Occipital lobe (tissue), 1 donor: ENCODE measurements at regions not wholly inside any gene's neighbourhood (a gene's known extent, or its start where the extent isn't known, plus 50 kb on each side); places are given as distances from the start of the nearest gene placed in this dataset.
"Not testable (repeated sequence)": the region's sequence is repeated elsewhere in the genome, so short reads cannot be mapped to it uniquely, and the experiment has no call there.

Experiments used
- DNase-seq: peaks from one replicate; lab custom pipeline; 2025; lab: John Stamatoyannopoulos, UW

DNA sequence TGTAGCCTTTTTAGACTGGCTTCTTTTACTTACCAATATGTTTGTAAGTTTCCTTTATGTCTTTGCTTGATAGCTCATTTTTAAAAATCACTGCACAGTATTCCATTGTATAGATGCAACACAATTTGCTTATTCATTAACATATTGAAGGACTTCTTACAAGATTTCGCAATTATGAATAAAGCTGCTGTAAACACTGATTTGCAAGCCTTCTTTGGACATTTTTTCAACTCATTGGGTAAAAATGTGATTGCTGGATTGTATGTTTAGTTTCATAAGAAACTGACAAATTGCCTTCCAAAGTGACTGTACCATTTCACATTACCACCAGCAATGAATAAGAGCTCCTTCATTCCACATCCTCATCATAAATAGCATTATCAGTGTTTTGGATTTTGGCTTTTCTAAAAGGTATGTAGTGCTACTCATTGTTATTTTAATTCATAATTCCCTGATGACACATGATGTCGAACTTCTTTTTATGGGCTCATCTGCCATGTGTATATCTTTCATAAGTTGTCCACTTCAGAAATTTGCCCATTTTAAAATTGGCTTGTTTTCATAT lies 80.7 kb downstream of the TFAP2B start:
- no peak for DNase-seq

DNA sequence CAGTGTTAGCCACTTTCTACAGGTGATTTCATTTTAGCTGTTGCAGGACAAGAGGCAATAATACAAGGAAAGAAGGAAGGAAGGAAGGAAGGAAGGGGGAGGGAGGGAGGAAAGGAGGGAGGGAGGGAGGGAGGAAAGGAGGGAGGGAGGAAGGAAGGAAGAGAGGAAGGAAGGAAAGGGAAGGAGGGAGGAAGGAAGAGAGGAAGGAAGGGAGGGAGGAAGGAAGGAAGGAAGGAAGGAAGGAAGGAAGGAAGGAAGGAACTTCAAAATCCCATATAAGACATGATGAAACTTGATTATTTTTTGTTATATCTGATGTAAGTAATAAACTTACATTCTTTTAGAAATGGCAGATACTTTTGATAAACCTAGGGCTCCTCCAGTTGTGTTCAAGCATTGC lies 83.6 kb downstream of the TFAP2B start:
- DNase-seq: no peak

DNA sequence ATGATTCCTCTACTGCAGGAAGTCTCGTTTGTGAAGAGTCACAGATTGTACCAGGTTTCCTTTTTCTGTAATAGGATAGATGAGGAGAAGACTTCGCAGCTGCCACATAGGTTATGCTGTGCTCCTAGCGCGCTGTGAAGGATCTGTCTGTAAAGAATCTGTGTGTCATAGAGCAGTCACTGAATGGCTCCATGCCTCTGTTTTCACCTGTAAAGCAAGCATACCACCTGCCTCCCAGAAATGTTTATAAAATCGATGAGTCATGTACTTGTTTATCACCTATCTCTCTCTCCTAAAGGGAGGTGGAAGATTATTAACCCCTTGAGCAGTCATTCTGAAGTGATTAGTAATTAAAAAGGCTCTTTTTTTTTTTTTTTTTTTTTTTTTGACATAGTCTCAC lies 86.6 kb downstream of the TFAP2B start:
- no peak for DNase-seq

DNA sequence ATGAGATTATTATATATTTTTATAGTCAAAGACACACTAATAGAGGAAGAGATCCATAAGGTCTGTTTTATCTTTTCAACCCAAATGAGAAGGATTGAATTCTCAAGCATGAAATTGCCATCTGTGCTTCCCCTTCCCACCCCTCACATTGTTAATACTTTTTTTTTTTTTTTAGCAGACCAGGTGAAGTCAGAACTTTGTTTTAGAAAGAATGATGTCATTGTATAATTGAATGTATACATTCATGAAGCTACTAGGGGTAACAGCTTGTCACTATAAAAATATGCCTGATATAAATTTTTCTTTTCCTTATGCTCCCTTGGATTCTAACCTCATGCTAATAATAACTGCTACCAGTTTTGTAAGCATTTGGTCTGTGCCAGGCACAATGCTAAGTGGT lies 88.9 kb downstream of the TFAP2B start:
- no peak for DNase-seq

DNA sequence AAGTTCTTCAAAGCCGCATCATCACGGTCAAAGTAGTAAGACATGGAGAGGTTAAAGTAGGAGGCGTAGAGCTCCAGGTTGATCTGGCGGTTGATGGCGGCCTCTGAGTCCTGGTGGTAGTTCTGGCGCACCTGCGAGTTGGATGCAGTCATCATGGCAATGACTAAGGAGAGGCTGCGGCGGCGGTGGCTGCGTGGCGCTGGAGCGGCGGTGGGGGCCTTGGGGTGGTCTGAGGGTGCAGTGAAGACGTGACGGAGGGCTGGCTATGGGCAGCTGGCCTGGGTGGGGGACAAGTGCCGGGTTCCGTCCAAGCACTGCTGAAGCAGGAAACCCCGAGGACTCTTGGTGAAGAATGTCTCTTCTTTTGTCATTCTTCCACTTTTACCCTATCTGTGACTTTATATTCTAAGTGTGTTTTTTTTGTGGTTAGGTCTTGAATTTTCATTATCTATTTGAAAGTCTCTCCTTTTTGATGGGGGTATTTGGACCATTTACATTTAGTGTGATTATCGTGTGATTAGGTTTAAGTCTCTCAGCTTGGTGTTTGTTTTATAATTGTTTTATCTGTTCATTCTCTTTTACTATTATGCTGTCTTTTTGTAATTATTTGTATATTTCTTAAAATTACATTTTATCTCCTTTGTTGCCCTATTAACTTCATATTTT lies 94.6 kb downstream of the TFAP2B start:
- DNase-seq: no peak

DNA sequence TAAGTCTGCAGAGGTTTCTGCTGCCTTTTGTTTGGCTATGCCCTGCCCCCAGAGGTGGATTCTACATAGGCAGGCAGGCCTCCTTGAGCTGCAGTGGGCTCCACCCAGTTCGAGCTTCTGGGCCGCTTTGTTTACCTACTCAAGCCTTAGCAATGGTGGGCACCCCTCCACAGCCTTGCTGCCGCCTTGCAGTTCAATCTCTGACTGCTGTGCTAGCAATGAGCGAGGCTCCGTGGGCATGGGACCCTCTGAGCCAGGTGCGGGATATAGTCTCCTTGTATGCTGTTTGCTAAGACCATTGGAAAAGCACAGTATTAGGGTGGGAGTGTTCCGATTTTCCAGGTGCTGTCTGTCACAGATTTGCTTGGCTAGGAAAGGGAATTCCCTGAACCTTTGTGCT lies 102.7 kb downstream of the TFAP2B start:
- DNase-seq: not testable (repeated sequence)

DNA sequence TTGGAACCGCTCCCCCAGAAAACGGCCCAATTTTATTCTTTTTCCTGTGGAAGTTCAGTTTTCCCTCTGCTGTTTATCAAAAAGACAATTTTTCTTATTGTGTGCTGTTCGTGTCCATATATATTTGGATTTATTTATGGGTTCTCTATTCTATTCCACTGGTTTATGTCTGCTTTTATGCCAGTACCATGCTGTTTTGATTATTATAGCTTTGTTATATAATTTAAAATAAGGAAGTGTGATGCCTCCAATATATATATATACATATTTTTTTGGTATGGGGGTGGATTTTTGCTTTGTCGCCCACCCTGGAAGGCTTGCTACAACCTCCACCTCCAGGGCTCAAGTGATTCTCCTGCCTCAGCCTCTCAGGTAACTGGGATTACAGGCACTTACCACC lies 103.3 kb downstream of the TFAP2B start:
- no peak for DNase-seq

DNA sequence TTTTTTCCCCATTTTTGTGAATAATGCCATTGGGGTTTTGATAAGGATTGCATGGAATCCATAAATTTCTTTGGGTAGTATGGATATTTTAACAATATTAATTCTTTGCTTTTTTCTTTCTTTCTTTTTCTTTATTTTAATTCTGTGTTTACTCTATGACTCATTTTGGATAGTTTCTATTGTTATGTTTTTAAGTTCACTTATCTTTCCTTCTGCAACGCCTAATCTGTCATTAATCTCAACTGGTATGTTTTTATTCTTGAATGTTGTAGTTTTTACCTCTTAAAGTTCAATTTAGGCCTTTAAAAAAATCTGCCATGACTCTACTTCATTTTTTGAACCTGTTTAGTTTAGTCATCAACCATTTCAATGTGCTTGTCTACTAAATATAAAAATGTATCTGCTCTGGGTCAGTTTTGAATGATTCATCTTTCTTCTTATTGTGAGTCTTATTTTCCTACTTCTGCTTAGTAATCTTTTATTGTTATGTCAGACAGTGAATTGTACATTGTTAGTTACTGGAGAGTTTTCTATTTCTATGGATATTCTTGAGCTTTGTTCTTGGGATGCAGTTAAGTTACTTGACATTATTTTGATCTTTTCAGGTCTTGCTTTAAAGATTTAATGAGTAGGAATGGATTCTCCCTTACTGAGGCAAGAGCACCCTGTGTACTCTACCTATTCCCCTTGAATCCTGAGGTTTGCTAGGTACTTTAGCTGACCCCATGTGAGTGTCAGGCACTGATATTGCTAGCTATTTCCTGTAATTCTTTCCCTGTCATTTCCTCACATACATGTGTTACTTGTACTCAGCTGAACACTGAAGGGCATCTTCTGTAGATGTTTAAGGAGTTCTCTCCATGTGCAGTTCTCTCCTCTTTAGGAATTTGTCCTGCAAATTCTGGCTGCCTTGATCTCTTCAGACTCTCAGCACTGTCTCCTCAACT lies 104.2 kb downstream of the TFAP2B start:
- DNase-seq: no peak

DNA sequence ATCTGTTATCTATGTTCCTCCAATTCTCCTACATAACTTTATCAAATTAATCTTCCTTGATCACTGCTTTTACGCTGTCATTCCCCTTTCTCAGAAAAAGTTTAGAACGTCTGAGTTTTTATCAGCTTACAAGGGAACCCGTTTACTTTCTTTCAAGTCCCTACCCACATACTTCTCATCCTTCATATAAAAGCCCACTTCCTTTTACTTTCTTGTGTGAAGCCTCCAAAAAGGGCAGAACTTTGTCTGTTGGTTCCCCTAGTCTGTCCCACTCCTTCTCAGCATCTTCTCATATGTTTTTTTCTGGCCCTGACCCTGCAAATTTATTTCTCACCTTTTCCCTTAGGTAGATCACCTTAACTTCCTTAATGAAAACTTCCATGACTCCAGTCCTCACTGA lies 106.1 kb downstream of the TFAP2B start:
- DNase-seq: no peak

DNA sequence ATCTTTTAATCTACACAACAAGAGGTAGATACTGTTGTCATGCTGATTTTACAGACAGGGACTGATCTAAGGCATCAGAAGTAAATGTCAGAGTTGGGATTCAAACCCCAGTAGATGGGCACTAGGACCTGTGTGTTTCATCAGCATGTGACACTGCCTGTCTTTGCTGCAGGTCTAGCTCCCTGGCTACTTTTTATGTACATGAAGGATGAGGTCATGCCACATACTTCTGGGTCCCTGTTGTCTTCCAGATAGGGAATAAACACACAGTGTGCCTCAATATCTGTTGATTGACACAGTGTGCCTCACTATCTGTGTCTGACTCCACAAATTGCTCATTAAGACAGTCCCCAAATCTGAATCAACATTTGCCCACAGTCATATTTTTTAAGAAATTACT lies 106.9 kb downstream of the TFAP2B start:
- DNase-seq: no peak

DNA sequence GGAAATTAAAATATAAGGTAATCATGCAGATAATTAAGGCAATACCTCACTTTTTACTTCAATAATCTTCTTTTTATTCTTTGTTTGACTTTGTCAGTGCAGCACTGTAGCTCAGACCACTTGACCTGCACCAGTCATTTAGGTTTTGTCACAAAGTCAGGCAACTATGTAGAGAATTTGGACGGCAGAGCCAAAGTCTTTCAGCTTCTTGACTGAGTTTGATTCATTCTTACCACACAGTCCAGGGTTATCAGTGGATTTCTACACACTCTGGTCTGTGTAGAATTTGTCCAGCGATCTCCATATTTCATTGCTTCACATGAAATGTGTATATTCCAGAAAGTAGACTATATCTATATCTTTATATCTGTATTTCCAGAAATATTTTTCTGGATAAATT lies 107.3 kb downstream of the TFAP2B start:
- DNase-seq: no peak

DNA sequence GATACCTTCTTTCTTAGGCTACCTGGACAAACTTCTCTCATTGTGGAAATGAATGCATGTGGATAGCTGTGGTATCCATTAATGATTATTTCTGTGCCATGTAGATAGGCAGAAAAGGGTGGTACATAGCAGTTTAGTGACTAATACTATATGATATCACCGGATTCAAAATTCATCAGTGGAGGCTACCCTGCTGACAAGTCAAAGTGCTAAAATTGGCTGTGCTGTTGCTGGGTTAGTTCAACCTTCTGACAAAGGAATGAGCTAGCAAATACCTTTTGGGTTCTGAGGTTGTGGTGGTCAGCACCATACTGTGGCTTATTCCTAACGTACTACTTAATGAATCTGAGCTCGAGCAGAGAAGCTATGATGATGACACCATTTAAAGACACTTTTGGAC lies 109.1 kb downstream of the TFAP2B start:
- no peak for DNase-seq

DNA sequence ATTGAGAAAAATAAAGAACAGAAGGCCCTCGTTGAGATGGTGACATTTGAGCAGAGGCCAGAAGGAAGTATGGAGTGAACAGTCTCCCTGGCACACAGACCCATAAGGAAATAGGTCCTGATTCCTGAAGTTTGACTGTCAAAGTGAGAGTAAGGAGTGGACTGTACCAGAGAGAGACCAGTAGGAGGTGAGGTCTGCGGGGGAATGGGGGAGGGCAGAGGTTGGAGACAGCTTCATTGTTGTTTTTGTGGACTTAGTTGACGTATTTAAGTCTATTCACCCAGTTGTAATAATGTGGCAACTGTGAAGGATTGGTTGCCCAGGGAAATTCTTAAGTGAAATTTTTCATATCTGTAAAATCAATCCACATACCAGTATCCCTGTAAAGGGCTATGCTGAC lies 110.7 kb downstream of the TFAP2B start:
- no peak for DNase-seq

DNA sequence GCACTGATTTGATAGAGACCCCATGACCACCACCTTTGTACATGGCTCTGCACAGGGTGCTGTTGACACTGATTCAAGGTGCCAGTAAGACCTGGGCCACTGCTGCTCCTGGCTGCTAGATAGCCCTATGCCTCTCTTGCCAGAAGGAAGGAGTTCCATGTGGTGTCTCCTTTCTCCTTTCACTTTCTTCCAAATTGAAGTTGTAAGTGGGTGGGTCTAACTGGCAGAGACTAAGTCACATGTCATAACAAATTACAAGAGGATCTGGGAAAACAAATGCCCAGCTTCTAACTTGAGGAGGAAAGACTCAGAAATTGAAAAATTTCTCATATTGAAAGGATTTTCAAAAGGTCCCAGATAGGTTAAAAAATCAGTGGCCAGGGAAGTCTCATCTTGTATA lies 116.8 kb downstream of the TFAP2B start:
- DNase-seq: no peak

DNA sequence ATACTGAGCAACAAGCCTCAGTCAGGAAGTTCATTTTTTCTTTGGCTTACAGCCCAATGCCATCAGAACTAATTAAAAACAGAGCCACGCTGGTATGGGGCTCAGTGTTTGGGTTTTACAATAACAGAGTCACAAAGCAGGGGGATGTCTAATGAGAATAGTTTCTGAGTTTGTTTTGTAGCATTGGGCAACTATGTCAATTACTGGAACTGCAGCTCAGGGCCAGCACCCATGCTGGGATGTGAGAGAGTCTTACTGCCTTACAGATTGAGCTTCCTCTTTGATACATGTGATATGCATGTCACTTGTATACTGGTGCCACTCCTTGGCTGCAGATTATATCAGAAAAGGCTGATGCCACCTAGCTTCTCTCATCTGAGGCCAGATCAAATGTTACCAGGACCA lies 117.6 kb downstream of the TFAP2B start:
- DNase-seq: no peak

DNA sequence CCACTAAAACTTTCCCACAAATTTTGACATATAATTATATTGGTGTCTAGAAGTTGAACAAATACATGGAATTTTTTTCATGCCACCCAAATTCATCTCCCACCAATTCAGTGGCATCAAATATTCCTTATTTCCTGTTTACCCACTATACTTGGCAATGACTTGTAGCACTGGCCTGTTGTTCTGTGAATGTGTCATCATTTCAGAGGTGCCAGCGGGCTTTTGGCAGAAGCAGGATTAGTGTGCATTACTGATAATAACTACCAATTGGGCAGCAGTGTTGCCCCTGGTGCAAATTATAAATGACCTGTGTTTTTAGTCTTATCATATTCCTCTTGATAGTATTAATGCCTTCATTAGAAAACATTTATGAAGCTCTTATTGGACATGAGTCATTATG lies 121.3 kb downstream of the TFAP2B start:
- no peak for DNase-seq

DNA sequence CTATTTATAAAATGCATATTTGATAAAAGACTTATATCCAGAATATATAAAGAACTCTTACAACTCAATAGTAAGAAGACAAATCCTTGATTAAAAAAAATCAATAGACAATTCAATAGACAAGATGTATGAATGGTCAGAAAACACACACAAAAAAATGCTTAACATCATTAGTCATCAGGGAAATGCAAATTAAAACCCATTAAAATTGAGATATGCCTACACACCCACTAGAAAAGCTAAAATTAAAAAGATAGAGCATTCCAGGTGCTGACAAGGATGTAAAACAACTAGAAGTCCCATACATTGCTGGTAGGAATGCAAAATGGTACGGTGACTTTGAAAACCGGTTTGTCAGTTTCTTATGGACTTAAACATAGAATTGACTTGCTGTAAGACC lies 127.1 kb downstream of the TFAP2B start:
- DNase-seq: no peak

DNA sequence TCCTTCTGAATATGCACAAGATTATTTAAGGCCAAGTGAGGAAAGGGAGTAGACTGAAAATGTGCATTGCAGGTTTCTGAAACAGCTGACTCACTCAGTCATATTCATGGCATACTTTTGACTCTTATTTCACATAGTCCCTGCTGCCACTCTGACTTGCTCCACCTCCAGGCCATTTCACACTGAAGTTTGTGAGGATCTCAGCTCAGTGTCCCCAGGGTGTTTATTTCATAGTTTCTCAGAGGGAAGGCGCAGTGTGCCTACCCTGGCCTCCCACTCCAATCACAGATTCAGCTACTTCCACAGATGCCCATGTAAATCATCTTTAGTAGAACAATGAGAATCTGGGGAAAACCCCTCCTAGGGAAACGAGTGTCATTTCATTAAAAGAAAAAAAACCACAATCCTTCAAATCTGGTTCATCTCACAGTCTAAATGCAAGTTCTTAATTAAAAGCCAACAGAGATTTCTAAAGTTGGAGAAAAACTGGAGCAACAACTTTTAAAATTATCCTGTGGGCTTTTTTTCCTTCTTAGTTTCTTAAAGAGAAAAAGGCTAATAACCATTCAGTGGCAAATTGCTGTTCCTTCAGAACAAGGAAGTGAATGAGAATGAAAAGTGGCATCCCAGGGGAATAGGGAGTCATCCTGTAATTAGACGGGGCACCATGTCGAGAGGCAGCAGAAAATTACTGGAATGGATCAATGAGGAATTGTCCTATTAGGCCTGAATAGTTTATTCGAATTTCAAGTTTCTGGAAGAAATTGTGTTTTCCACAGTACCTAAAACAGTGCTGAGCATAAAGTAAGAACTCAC lies 133.6 kb downstream of the TFAP2B start:
- DNase-seq: no peak

DNA sequence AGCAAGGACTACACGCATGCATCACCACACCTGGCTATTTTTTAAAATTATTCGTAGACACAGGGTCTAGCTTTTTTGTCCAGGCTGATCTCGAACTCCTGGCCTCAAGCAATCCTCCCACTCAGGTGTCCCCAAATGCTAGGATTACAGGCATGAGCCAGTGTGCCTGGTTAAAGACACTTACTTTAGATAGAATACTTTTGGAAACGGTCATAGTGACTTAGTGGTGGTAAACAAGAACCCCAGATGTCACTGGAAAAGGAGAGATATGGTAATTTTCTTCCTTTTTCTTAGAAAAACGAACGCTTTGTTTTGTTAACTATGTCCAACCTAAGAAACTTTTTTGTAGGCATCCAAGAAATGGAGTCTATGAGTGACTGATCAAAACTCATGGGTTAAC lies 137.3 kb downstream of the TFAP2B start:
- no peak for DNase-seq

DNA sequence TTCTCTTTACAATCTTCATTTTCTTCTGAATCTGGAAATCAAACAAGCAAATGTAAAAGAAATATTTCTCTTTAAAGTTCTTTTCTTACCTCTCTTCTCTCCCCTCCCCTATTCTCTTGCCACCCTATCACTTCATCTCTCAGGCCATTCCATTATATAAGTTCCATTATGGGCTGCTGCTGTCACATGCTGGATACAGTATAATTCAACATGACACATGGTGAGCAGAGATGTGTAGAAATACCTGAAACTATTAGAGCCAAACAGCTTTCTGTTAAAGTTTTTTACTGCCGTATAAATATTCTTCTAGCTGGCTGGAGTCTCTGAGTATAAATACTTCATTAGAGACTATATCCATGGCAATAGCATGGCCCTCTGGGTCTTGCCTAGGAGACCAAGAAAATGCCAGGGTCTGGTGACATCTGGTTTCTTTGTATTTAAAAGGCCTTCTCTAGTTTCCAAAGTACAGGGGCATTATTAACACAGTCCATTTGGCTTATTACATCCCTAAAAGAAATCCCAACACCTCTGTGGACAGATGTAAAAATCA lies 139.6 kb downstream of the TFAP2B start:
- no peak for DNase-seq

DNA sequence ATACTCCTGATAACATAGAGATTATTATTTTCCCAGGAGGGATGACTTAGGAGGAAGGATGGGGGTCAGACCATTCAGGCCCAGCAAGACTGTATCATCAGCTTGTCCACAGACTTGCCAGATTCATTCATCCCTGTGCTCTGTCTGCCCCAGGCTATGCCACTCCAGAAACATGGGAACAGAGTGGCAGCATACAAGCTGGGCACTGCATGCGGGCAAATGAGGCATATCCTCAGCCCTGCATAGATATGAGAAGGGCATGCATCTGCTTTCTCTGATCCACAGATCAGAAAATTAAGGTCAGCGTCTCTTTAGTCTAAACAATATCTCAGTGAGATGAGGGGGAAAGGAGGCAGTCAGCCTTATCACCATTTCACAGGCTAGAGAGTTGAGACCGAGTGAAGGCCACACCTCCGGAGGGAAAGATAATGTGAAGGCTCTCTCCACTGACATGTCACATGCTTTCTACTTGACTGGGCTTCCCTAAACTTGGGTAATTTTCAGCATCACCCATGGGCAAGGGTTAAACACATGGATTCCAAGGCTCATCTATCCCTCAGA lies 140.5 kb downstream of the TFAP2B start:
- DNase-seq: no peak
